ENCODE measurements at regions not wholly inside any gene's neighbourhood (a gene's known extent, or its start where the extent isn't known, plus 50 kb on each side); places are given as distances from the start of the nearest gene placed in this dataset.

DNA sequence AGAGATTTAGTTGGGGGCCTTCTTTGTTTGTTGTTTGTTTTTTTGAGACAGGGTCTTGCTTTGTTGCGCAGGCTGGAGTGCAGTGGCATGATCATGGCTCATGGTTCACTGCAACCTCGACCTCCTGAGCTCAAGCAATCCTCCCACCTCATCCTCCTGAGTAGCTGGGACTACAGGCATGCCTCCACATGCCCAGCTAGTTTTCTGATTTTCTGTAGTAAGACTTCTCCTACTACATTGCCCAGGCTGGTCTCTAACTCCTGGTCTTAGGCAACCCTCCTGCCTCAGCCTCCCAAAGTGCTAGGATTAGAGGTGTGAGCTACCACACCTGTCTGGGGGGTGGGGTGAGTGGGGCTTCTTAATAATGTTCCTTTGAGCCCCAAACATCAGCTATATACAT is 148.3 kb upstream of the ADAMTS9 start (continued):
- TF ChIP-seq, protein P1, sequence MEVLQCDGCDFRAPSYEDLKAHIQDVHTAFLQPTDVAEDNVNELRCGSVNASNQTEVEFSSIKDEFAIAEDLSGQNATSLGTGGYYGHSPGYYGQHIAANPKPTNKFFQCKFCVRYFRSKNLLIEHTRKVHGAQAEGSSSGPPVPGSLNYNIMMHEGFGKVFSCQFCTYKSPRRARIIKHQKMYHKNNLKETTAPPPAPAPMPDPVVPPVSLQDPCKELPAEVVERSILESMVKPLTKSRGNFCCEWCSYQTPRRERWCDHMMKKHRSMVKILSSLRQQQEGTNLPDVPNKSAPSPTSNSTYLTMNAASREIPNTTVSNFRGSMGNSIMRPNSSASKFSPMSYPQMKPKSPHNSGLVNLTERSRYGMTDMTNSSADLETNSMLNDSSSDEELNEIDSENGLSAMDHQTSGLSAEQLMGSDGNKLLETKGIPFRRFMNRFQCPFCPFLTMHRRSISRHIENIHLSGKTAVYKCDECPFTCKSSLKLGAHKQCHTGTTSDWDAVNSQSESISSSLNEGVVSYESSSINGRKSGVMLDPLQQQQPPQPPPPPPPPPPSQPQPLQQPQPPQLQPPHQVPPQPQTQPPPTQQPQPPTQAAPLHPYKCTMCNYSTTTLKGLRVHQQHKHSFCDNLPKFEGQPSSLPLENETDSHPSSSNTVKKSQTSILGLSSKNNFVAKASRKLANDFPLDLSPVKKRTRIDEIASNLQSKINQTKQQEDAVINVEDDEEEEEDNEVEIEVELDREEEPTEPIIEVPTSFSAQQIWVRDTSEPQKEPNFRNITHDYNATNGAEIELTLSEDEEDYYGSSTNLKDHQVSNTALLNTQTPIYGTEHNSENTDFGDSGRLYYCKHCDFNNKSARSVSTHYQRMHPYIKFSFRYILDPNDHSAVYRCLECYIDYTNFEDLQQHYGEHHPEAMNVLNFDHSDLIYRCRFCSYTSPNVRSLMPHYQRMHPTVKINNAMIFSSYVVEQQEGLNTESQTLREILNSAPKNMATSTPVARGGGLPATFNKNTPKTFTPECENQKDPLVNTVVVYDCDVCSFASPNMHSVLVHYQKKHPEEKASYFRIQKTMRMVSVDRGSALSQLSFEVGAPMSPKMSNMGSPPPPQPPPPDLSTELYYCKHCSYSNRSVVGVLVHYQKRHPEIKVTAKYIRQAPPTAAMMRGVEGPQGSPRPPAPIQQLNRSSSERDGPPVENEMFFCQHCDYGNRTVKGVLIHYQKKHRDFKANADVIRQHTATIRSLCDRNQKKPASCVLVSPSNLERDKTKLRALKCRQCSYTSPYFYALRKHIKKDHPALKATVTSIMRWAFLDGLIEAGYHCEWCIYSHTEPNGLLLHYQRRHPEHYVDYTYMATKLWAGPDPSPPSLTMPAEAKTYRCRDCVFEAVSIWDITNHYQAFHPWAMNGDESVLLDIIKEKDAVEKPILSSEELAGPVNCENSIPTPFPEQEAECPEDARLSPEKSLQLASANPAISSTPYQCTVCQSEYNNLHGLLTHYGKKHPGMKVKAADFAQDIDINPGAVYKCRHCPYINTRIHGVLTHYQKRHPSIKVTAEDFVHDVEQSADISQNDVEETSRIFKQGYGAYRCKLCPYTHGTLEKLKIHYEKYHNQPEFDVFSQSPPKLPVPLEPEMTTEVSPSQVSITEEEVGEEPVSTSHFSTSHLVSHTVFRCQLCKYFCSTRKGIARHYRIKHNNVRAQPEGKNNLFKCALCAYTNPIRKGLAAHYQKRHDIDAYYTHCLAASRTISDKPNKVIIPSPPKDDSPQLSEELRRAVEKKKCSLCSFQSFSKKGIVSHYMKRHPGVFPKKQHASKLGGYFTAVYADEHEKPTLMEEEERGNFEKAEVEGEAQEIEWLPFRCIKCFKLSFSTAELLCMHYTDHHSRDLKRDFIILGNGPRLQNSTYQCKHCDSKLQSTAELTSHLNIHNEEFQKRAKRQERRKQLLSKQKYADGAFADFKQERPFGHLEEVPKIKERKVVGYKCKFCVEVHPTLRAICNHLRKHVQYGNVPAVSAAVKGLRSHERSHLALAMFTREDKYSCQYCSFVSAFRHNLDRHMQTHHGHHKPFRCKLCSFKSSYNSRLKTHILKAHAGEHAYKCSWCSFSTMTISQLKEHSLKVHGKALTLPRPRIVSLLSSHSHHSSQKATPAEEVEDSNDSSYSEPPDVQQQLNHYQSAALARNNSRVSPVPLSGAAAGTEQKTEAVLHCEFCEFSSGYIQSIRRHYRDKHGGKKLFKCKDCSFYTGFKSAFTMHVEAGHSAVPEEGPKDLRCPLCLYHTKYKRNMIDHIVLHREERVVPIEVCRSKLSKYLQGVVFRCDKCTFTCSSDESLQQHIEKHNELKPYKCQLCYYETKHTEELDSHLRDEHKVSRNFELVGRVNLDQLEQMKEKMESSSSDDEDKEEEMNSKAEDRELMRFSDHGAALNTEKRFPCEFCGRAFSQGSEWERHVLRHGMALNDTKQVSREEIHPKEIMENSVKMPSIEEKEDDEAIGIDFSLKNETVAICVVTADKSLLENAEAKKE (CRISPR knock-in tag; IDR thresholded peaks at IDR 0.05) = no peak
- no peak for TF ChIP-seq ZNF114 (CRISPR knock-in tag; IDR thresholded peaks at IDR 0.05)

DNA sequence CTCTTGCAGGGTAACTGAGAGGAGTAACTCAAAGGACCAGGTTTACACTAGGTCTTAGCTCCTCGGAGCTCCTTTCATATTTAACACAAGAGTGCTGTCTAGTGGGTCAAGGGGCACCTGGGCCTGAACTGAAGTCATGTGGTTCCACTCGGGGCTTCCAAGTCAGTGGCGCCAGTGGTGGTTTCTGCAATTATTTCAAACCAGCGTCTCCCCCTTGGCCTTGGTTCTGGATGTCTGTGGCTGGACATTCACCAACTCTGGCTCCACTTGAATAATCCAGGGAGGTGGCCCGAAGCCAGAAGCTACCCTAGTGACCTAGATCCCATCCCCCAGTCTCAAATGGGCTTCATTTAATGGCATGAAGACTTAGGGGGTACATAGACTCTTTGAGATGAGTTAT is 144.3 kb upstream of the ADAMTS9 start:
- Mint-ChIP-seq H3K36me3 (ENCODE audit: low read depth) (no peaks in the 10 kb centered on the region), H3K9me3 (no peaks in the 10 kb centered on the region), H3K27me3 (ENCODE audit: insufficient read depth, low read depth, poor library complexity) (peaks cover 3% of the 10 kb centered on the region), H3K4me1 (peaks cover 8% of the 10 kb centered on the region), H3K27ac (no peak overlapping the region), H3K4me3 (no peak overlapping the region)
- Histone ChIP-seq H3K4me2 (no peak overlapping the region), H2AFZ (no peak overlapping the region), H3K27me3 (ENCODE audit: insufficient read depth) (no peaks in the 10 kb centered on the region), H3K27ac (ENCODE audit: low read depth) (no peak overlapping the region), H4K20me1 (replicated peaks; ENCODE audit: insufficient read depth) (no peaks in the 10 kb centered on the region), H3K36me3 (ENCODE audit: insufficient read depth) (no peaks in the 10 kb centered on the region), H3K79me2 (replicated peaks; ENCODE audit: insufficient read depth) (no peaks in the 10 kb centered on the region), H3K9me2 (ENCODE audit: insufficient read depth) (0 out of 2 replicates have a peak, but pooled peaks cover 1% of the 10 kb centered on the region), H3F3A (replicated peaks; ENCODE audit: low read depth) (no peaks in the 10 kb centered on the region), H3K4me1 (ENCODE audit: insufficient read depth) (peaks cover 4% of the 10 kb centered on the region; the same call in 1 of the 2 replicates), H3K4me3 (no peak overlapping the region)
- no peak for DNase-seq (ENCODE audit: low spot score)
- ATAC-seq = no peak
- TF ChIP-seq ZNF114 (CRISPR knock-in tag; IDR thresholded peaks at IDR 0.05) = no peak
- no peak for TF ChIP-seq JUNB (IDR thresholded peaks at IDR 0.05; ENCODE audit: unreplicated experiment)
- TF ChIP-seq, protein P2, sequence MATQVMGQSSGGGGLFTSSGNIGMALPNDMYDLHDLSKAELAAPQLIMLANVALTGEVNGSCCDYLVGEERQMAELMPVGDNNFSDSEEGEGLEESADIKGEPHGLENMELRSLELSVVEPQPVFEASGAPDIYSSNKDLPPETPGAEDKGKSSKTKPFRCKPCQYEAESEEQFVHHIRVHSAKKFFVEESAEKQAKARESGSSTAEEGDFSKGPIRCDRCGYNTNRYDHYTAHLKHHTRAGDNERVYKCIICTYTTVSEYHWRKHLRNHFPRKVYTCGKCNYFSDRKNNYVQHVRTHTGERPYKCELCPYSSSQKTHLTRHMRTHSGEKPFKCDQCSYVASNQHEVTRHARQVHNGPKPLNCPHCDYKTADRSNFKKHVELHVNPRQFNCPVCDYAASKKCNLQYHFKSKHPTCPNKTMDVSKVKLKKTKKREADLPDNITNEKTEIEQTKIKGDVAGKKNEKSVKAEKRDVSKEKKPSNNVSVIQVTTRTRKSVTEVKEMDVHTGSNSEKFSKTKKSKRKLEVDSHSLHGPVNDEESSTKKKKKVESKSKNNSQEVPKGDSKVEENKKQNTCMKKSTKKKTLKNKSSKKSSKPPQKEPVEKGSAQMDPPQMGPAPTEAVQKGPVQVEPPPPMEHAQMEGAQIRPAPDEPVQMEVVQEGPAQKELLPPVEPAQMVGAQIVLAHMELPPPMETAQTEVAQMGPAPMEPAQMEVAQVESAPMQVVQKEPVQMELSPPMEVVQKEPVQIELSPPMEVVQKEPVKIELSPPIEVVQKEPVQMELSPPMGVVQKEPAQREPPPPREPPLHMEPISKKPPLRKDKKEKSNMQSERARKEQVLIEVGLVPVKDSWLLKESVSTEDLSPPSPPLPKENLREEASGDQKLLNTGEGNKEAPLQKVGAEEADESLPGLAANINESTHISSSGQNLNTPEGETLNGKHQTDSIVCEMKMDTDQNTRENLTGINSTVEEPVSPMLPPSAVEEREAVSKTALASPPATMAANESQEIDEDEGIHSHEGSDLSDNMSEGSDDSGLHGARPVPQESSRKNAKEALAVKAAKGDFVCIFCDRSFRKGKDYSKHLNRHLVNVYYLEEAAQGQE (IDR thresholded peaks at IDR 0.05; ENCODE audit: unreplicated experiment) = no peak
- no peak for TF ChIP-seq STAT1 (IDR thresholded peaks at IDR 0.05; ENCODE audit: unreplicated experiment)
- no peak for TF ChIP-seq CREB1 (CRISPR knock-in tag; IDR thresholded peaks at IDR 0.05; ENCODE audit: low read depth)
- TF ChIP-seq, protein P1 (CRISPR knock-in tag; IDR thresholded peaks at IDR 0.05) = no peak
